Adipocyte (in vitro differentiated cells): ENCODE measurements at regions not wholly inside any gene's neighbourhood (a gene's known extent, or its start where the extent isn't known, plus 50 kb on each side); places are given as distances from the start of the nearest gene placed in this dataset.
A peak's percentile ranks its signal among the peaks of the same experiment; 100 is the strongest.

Source experiments
- DNase-seq: peaks from one replicate; pipeline ENCODE4 v3.0.0-alpha.2; 2015; ENCODE audit warnings: low read depth
- H3K27me3 ChIP-seq: replicated peaks from 2 replicates; pipeline ENCODE4 v1.7.0; 2013; ENCODE audit warnings: mild to moderate bottlenecking, low read length, moderate library complexity; ENCODE audit not compliant: control insufficient read depth, insufficient read depth
- H3K36me3 ChIP-seq: 2 replicates; pipeline ENCODE4 v1.7.0; 2013; ENCODE audit warnings: low read length, mild to moderate bottlenecking, moderate library complexity; ENCODE audit not compliant: control insufficient read depth, insufficient read depth, severe bottlenecking
- H3K4me1 ChIP-seq: 2 replicates; pipeline ENCODE4 v1.7.0; 2013; ENCODE audit warnings: mild to moderate bottlenecking, low read length, moderate library complexity; ENCODE audit not compliant: control insufficient read depth, insufficient read depth
- H3K4me3 ChIP-seq: 2 replicates; pipeline ENCODE4 v1.7.0; 2013; ENCODE audit warnings: mild to moderate bottlenecking, low read length, moderate library complexity
- H3K9ac ChIP-seq: 2 replicates; pipeline ENCODE4 v1.7.0; 2013; ENCODE audit warnings: mild to moderate bottlenecking, low read length, moderate library complexity
- H3K9me3 ChIP-seq: 2 replicates; pipeline ENCODE4 v1.7.0; 2013; ENCODE audit warnings: mild to moderate bottlenecking, low read length, moderate library complexity; ENCODE audit not compliant: control insufficient read depth

DNA sequence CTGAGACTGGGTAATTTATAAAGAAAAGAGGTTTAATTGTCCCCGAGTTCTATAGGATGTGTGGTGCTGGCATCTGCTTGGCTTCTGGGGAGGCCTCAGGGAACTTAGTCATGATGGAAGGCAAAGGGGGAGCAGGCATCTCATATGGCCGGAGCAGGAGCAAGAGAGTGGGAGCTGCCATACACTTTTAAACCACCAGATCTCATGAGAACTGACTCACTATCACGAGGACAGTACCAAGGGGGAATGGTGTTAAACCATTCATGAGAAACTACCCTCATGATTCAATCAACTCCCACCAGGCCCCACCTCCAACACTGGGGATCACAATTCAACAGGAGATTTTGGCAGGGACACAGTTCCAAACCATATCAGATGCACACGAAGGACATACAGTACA, 199.9 kb upstream of the DPP6 start:
- H3K4me1 ChIP-seq = no peaks in the 10 kb centered on the region
- no peaks in the 10 kb centered on the region for H3K36me3 ChIP-seq
- DNase-seq = no peak
- H3K9me3 ChIP-seq = peaks cover 8% of the 10 kb centered on the region
- no peak overlapping the region for H3K4me3 ChIP-seq
- no peak overlapping the region for H3K9ac ChIP-seq
- H3K27me3 ChIP-seq = no peaks in the 10 kb centered on the region

DNA sequence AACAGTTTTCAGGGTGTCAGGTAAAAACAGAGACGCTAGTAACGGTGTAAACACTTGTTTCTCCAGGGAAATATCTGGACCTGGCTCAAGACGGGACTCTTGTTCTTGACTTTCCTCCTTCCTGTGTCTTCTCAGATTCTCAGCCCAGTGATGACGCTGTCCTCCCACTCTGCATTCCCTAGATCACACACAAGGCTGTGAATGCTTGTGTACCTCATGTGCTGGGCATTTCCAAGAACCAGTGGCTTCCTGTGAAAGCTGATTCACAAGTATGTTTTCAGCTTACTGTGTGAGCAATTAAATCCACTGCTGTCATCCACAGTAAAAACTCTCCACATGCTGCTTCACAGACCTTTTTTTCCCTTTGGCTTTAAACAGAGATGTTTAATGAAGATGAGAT, 193.8 kb upstream of the DPP6 start:
- Histone ChIP-seq H3K27me3 (no peaks in the 10 kb centered on the region), H3K4me3 (no peak overlapping the region), H3K9me3 (peaks cover 6% of the 10 kb centered on the region), H3K36me3 (no peaks in the 10 kb centered on the region), H3K9ac (no peak overlapping the region), H3K4me1 (no peaks in the 10 kb centered on the region)
- no peak for DNase-seq

DNA sequence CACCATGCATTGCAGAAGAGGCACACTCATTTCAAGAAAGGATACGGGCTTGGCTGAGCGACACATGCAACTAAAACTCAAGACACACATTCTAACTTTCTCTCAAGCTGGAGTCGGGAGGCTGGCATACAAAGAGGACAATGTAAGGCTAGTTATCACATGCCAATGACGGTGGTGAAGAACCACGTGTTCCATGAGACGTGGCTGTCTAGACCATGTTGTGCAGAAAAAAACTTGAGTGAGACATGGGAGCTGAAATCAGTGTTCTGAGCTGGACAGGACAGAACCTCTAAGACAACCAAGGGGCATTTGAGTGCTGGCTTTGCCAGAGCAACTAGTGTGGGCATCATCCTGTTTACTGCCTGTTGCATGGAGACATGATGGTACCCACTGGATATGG, 193.0 kb upstream of the DPP6 start:
- no peaks in the 10 kb centered on the region for H3K27me3 ChIP-seq
- no peak for DNase-seq
- peaks cover 3% of the 10 kb centered on the region for H3K9me3 ChIP-seq
- H3K4me1 ChIP-seq = no peaks in the 10 kb centered on the region
- no peak overlapping the region for H3K9ac ChIP-seq
- no peak overlapping the region for H3K4me3 ChIP-seq
- H3K36me3 ChIP-seq = no peaks in the 10 kb centered on the region

DNA sequence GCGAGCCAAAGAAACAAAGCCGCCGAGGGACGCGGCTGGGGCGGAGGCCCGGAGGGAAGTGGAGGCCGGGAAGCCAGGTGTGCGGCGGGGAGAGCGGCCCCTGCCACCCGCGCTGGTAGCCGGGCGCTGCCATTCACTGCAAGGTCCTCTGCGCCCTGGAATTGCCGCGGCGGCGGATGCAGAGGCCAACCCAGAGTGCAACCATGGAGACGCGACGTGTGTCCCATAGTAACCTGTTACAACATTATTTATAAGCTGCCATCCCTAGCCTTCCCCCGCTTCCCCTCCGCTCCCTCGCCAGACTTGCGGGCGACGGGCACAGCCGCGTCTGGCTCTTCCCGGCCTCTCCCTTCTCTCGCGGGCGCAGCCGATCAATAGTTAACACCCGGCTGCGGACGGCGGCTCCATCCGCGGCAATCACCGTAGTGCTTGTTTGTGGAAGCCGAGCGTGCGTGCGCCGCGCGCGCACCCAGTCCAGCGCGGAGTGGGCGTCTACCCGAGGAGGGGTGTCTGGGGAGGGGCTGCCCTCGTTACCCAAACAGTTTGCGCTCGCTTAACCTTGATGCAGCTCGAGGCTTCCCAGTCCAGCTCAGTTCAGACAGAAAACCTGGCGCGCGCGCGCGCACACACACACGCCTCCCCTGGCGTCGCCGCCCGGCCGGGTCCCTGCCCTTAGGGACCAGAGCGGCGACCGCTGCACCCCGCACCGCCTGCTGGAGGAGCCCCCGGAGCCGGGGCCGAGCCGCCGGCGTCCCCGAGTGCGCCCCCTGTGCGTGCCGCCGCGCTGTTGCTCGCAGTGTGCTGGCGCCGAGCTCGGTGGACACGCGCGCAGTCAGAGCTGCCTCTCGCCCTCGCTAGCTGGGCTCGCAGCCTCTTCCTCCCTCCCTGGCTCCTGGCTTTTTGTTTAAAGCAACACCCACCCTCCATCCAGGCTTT, 165.4 kb upstream of the DPP6 start:
- no peak overlapping the region for H3K9ac ChIP-seq
- H3K4me3 ChIP-seq = peak overlapping the region; percentile 12
- H3K27me3 ChIP-seq = peaks cover 9% of the 10 kb centered on the region
- no peak for DNase-seq
- H3K36me3 ChIP-seq = no peaks in the 10 kb centered on the region
- peaks cover 4% of the 10 kb centered on the region for H3K9me3 ChIP-seq
- no peaks in the 10 kb centered on the region for H3K4me1 ChIP-seq

DNA sequence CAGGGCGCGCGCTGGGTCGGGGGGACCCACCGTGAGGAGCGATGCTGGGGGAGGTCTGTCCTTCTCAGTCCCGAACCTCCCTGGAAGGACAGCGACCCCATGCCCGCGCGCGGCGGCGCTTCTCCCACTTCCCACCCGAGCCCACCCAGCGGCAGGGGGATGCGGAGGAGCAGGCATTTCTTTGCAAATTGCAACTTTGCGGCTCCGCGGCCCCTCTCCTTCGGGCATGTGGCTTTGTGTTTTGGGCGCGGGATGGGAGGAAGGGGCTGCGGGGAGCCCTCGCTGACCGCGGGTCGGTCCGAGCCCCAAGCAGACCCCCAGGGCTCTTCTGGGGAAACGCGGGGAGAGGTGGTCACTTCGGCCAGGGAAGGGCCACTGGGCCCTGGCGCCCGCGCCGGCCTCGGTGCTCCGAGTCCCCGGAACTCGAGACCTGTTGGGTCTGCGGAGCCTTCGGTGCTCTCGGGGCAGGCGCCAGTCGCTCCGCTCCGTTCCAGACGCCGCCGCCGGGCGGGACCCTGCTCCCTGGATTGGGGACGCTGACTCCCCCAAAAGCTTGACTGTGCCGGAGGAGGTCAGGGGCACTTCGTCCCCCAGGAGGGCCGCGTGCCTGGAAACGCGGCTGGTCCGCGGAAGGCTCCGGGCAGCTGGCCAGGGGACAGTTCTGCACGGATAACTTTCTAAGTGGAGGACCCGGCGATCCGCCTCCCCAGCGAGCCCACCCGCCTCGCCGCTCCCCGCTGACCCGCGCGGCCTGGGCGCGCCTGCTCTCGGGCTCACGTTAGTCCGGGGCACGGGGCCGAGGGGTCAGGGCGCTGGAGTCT, 164.2 kb upstream of the DPP6 start:
- H3K4me1 ChIP-seq = no peaks in the 10 kb centered on the region
- H3K9ac ChIP-seq = no peak overlapping the region
- peaks cover 6% of the 10 kb centered on the region for H3K9me3 ChIP-seq
- no peak for DNase-seq
- H3K36me3 ChIP-seq = no peaks in the 10 kb centered on the region
- peaks cover 9% of the 10 kb centered on the region for H3K27me3 ChIP-seq
- H3K4me3 ChIP-seq = no peak overlapping the region

DNA sequence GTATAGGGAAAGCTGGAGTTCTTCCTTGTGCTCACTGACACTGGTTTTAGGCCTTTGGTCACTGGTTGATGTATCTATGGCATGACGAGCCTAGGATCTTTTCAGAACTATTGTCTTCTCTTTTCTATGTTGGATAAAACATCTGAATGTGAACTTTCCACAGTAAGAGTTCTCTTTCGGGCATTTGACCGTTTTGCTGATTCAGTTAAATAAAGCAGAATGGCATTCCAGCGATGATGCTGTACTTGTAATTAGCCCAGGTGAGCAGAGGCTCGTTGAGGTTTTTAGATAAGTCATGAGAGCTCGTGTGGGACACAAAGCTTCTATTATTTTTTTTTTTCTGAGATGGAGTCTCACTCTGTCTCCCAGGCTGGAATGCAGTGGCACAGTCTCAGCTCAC, 160.2 kb upstream of the DPP6 start:
- Histone ChIP-seq H3K9me3 (peaks cover 11% of the 10 kb centered on the region), H3K4me1 (no peaks in the 10 kb centered on the region), H3K36me3 (no peaks in the 10 kb centered on the region), H3K27me3 (peaks cover 9% of the 10 kb centered on the region), H3K4me3 (no peak overlapping the region), H3K9ac (no peak overlapping the region)
- DNase-seq = no peak

DNA sequence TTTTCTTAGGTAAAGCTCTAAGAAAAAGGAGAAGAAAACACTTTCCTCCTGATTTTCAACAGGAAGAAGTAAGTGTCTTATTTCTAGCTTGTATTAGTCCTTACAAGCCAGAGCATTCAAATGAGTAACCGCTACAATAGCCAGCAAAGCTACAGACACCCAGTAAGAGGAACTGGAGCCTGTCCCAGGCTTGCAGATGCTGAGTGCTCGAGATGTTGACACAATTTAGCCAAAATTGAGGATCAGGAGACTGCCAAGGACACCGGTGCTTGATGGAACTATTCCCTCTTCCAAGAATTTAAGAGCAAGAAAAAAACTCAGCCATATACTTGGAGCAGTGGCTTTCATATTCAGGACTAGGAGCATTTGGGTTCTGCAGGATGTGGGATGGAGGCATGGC, 149.3 kb upstream of the DPP6 start:
- H3K9ac ChIP-seq = no peak overlapping the region
- DNase-seq = no peak
- no peaks in the 10 kb centered on the region for H3K27me3 ChIP-seq
- H3K4me1 ChIP-seq = no peaks in the 10 kb centered on the region
- no peaks in the 10 kb centered on the region for H3K9me3 ChIP-seq
- no peaks in the 10 kb centered on the region for H3K36me3 ChIP-seq
- no peak overlapping the region for H3K4me3 ChIP-seq

DNA sequence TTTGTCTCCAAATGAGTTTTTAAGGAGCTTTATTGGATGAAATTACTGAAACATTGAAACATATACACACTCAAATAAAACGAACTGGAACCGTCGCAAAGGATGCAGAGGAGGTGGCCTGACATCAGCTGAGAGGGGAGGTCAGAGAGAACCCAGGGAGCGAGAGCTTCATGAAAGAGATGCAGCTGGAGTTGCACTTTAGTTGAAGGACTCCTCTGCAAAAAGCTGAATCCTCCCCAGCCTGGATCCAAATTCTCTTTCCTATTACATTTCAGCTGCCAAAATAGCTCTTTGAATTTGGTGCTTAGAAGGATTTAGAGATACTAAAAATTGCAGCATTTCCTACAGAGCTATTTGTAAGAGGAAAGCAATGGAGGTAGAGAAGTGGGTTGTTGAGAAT, 140.0 kb upstream of the DPP6 start:
- Histone ChIP-seq H3K27me3 (no peaks in the 10 kb centered on the region), H3K4me1 (no peaks in the 10 kb centered on the region), H3K9me3 (peaks cover 3% of the 10 kb centered on the region), H3K9ac (no peak overlapping the region), H3K36me3 (no peaks in the 10 kb centered on the region), H3K4me3 (no peak overlapping the region)
- DNase-seq = no peak

DNA sequence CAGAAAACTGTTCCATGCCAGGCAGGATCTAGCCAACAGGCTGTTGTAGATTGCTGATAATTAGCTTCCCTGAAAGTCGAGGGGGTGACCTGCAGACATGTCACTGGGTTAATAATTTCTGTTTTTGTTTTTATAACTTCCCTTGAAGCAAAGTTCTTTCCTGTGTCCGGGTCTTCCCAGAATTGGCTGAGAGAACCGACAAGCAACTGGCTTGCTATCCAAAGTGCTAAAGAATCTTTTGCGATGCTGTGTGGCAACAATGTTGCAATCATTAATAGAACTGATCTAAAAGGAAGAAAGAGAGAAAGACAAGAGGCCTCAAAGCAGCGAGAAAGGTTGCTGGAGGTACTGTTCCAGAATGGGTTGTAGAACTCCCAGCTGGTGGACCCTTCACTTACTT, 132.1 kb upstream of the DPP6 start:
- Histone ChIP-seq H3K36me3 (no peaks in the 10 kb centered on the region), H3K9ac (no peak overlapping the region), H3K4me3 (no peak overlapping the region), H3K27me3 (no peaks in the 10 kb centered on the region), H3K9me3 (peaks cover under 1% of the 10 kb centered on the region), H3K4me1 (no peaks in the 10 kb centered on the region)
- DNase-seq = no peak

DNA sequence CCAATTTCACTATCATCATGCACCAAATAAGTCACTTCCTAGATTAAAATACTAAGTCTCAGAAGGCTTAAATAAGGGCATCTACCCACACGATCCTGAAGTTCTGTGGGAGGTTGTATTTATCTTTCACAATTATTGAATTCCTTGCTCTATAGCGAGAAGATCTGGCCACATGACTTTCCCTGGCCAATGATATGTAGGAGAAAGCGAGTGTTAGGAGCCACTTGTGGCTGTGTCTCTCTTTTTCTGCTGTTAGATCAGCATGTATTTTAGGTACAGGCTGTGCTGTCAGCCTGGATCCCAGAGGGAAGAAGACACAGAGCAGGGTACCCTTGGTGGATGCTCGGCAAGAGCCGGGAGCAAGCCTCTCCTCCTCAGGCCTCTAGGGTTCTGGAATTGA, 131.3 kb upstream of the DPP6 start:
- no peak overlapping the region for H3K4me3 ChIP-seq
- H3K4me1 ChIP-seq = no peaks in the 10 kb centered on the region
- DNase-seq = no peak
- no peaks in the 10 kb centered on the region for H3K27me3 ChIP-seq
- H3K9me3 ChIP-seq = no peaks in the 10 kb centered on the region
- no peak overlapping the region for H3K9ac ChIP-seq
- no peaks in the 10 kb centered on the region for H3K36me3 ChIP-seq

DNA sequence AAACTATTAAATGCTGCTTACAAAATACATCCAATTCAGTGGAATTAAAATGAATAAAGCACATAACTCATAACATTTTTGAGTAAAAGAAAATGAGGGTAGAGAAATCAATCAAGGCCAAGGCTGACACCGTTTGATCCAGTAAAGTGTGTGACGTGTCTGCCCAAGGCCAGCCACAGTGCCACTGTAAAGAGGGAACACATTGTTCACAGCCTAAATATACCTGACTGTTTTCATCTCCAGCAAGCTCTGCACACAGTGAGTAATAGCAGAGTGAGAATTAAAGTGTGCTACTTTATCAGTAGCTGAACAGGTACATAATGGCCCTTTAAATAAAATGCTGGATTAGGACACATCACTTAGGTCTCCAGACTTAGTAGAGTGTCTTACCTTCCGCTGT, 130.8 kb upstream of the DPP6 start:
- H3K9me3 ChIP-seq = no peaks in the 10 kb centered on the region
- no peaks in the 10 kb centered on the region for H3K27me3 ChIP-seq

More for the DNA sequence above, 130.8 kb upstream of the DPP6 start:
- Histone ChIP-seq H3K4me1 (no peaks in the 10 kb centered on the region), H3K36me3 (no peaks in the 10 kb centered on the region), H3K9ac (no peak overlapping the region), H3K4me3 (no peak overlapping the region)
- no peak for DNase-seq
